GM23248 (cell line): ENCODE measurements at regions not wholly inside any gene's neighbourhood (a gene's known extent, or its start where the extent isn't known, plus 50 kb on each side); places are given as distances from the start of the nearest gene placed in this dataset.
A peak's percentile ranks its signal among the peaks of the same experiment; 100 is the strongest.

Experiments used
- DNase-seq: peaks from one replicate; pipeline ENCODE4 v3.0.0-alpha.2; 2015
- H2AFZ ChIP-seq: fragments of 200-600 bp; sonication (generic); 2 replicates; pipeline ENCODE4 v1.6.1; 2016; ENCODE audit warnings: antibody characterized with exemption
- H3F3A ChIP-seq: fragments of 200-600 bp; sonication (generic); 2 replicates; pipeline ENCODE4 v1.6.1; 2016; ENCODE audit warnings: mild to moderate bottlenecking, antibody characterized with exemption, mixed run types; ENCODE audit not compliant: insufficient read depth
- H3K27ac ChIP-seq: fragments of 200-600 bp; sonication (generic); 2 replicates; pipeline ENCODE4 v1.5.1; 2016; ENCODE audit warnings: mild to moderate bottlenecking
- H3K27me3 ChIP-seq: fragments of 200-600 bp; sonication (generic); replicated peaks from 2 replicates; pipeline ENCODE4 v1.6.1; 2016; ENCODE audit warnings: mild to moderate bottlenecking; ENCODE audit not compliant: insufficient read depth
- H3K36me3 ChIP-seq: fragments of 200-600 bp; sonication (generic); 2 replicates; pipeline ENCODE4 v1.6.1; 2016; ENCODE audit warnings: low read depth, mild to moderate bottlenecking
- H3K4me1 ChIP-seq: fragments of 200-600 bp; sonication (generic); 2 replicates; pipeline ENCODE4 v1.6.1; 2016; ENCODE audit warnings: mild to moderate bottlenecking; ENCODE audit not compliant: insufficient read depth
- H3K4me2 ChIP-seq: fragments of 200-600 bp; sonication (generic); one replicate; pipeline ENCODE4 v1.6.1; 2016; ENCODE audit warnings: mild to moderate bottlenecking; ENCODE audit not compliant: unreplicated experiment
- H3K4me3 ChIP-seq: fragments of 200-600 bp; sonication (generic); 2 replicates; pipeline ENCODE4 v1.5.1; 2016; ENCODE audit warnings: mild to moderate bottlenecking
- H3K79me2 ChIP-seq: fragments of 200-600 bp; sonication (generic); 2 replicates; pipeline ENCODE4 v1.6.1; 2016; ENCODE audit warnings: mild to moderate bottlenecking; ENCODE audit not compliant: insufficient read depth
- H3K9ac ChIP-seq: fragments of 200-600 bp; sonication (generic); 2 replicates; pipeline ENCODE4 v1.6.1; 2016; ENCODE audit warnings: mild to moderate bottlenecking
- H3K9me2 ChIP-seq: fragments of 200-600 bp; sonication (generic); 2 replicates; pipeline ENCODE4 v1.6.1; 2016; ENCODE audit warnings: mixed run types, mild to moderate bottlenecking, moderate library complexity; ENCODE audit not compliant: insufficient read depth
- H3K9me3 ChIP-seq: fragments of 200-600 bp; sonication (generic); one replicate; pipeline ENCODE4 v1.6.1; 2017; ENCODE audit warnings: low read depth
- H4K20me1 ChIP-seq: fragments of 200-600 bp; sonication (generic); 2 replicates; pipeline ENCODE4 v1.6.0; 2016; ENCODE audit not compliant: insufficient read depth
- EZH2 ChIP-seq: fragments of 200-600 bp; sonication (generic); IDR thresholded peaks from 2 replicates; pipeline ENCODE4 v1.6.1; 2018; ENCODE audit warnings: antibody characterized with exemption, mild to moderate bottlenecking; ENCODE audit not compliant: insufficient read depth, poor library complexity, severe bottlenecking
- EZH2phosphoT487 ChIP-seq: fragments of 200-600 bp; sonication (generic); IDR thresholded peaks from 2 replicates; pipeline ENCODE4 v1.6.1; 2018; ENCODE audit warnings: antibody characterized with exemption, moderate library complexity, mild to moderate bottlenecking, low read depth; ENCODE audit not compliant: insufficient read depth
- WGBS, 2 experiments: methylation state at CpG; one replicate each; pipeline ENCODE4 v1.1.6; 2015 to 2017; ENCODE audit warnings: low lambda C conversion rate in 2 of 2, low coverage in 1 of 2; ENCODE audit errors: missing lambda C conversion rate in 2 of 2; 5-methylcytosine and 5-hydroxymethylcytosine counted together
- in situ Hi-C: fragments of 300-500 bp; cut with MboI; formaldehyde crosslinking; loops from 2 replicates; pipeline ENCODE4 v1.15.0; 2020

GRCh38 chr12:95417372-95417771 lies 56.6 kb upstream of the METAP2 start:
- Histone ChIP-seq H3K9me2 (no peaks in the 10 kb centered on the region), H3F3A (peaks cover 9% of the 10 kb centered on the region), H3K36me3 (no peaks in the 10 kb centered on the region), H3K4me2 (peak overlapping the region; percentile 13), H3K4me3 (no peak overlapping the region), H3K9me3 (no peaks in the 10 kb centered on the region), H3K4me1 (peaks cover 16% of the 10 kb centered on the region), H2AFZ (no peak overlapping the region), H3K27ac (no peak overlapping the region), H3K79me2 (no peaks in the 10 kb centered on the region), H4K20me1 (no peaks in the 10 kb centered on the region), H3K27me3 (no peaks in the 10 kb centered on the region), H3K9ac (no peak overlapping the region)
- DNase-seq, result peak; percentile 62
- WGBS, 2 experiments, result 29 to 37% methylated on average over 2 of the region's 2 CpGs
- no peak for TF ChIP-seq EZH2phosphoT487
- no peak for TF ChIP-seq EZH2
- in situ Hi-C loops, result no loop called here

GRCh38 chr12:95418142-95418541 lies 55.8 kb upstream of the METAP2 start:
- in situ Hi-C loops, result no loop called here
- Histone ChIP-seq H3K4me1 (peaks cover 11% of the 10 kb centered on the region; the same call in 1 of the 2 replicates), H3K9me3 (no peaks in the 10 kb centered on the region), H3K4me2 (no peak overlapping the region), H3K79me2 (no peaks in the 10 kb centered on the region), H3K27me3 (no peaks in the 10 kb centered on the region), H3K36me3 (no peaks in the 10 kb centered on the region), H4K20me1 (no peaks in the 10 kb centered on the region), H3K4me3 (no peak overlapping the region), H3F3A (0 out of 2 replicates have a peak, but pooled peaks cover 5% of the 10 kb centered on the region), H3K9ac (no peak overlapping the region), H3K9me2 (no peaks in the 10 kb centered on the region), H3K27ac (no peak overlapping the region), H2AFZ (no peak overlapping the region)
- no peak for DNase-seq
- 53 to 71% methylated on average over 2 of the region's 2 CpGs for WGBS, 2 experiments
- TF ChIP-seq EZH2 (no peak), EZH2phosphoT487 (no peak)
